SK-N-SH (cell line): ENCODE measurements at regions not wholly inside any gene's neighbourhood (a gene's known extent, or its start where the extent isn't known, plus 50 kb on each side); places are given as distances from the start of the nearest gene placed in this dataset.

Experiments
- CTCF ChIP-seq: fragments of 200-600 bp; sonication (generic); IDR thresholded peaks from 2 replicates; pipeline ENCODE4 v1.6.1; 2017; ENCODE audit warnings: antibody characterized with exemption, mild to moderate bottlenecking, moderate library complexity
- MXI1 ChIP-seq: IDR thresholded peaks from 2 replicates; pipeline ENCODE4 v1.6.1; 2012; ENCODE audit warnings: mild to moderate bottlenecking, low read depth, low read length, improper control_type of control experiment
- POLR2AphosphoS5 ChIP-seq: IDR thresholded peaks from 2 replicates; pipeline ENCODE4 v1.6.1; 2012; ENCODE audit warnings: low read depth, low read length
- RFX5 ChIP-seq: IDR thresholded peaks from 2 replicates; pipeline ENCODE4 v1.6.1; 2012; ENCODE audit warnings: mild to moderate bottlenecking, improper control_type of control experiment, low read length
- TAF1 ChIP-seq: IDR thresholded peaks from 2 replicates; pipeline ENCODE4 v1.6.1; 2012; ENCODE audit warnings: low read depth, mild to moderate bottlenecking, low read length, moderate library complexity, borderline replicate concordance

GRCh38 chr17:20948984-20949777, 93.6 kb downstream of the USP22 start:
- TF ChIP-seq CTCF = no peak
- no peak for TF ChIP-seq POLR2AphosphoS5
- TF ChIP-seq MXI1 = no peak
- no peak for TF ChIP-seq TAF1
- no peak for TF ChIP-seq RFX5
